ENCODE measurements at regions not wholly inside any gene's neighbourhood (a gene's known extent, or its start where the extent isn't known, plus 50 kb on each side); places are given as distances from the start of the nearest gene placed in this dataset.

GRCh38 chr7:81533426-81533825, 236.4 kb downstream of the HGF start:
- H3K36me3 Mint-ChIP-seq (ENCODE audit: low read depth, unreplicated experiment), result no peaks in the 10 kb centered on the region
- Histone ChIP-seq H3K4me1 (ENCODE audit: insufficient read depth, low read length) (no peaks in the 10 kb centered on the region), H3K36me3 (ENCODE audit: insufficient read depth, low read length) (no peaks in the 10 kb centered on the region), H3K4me3 (ENCODE audit: insufficient read depth, low read depth, low read length) (no peak overlapping the region), H3K27ac (ENCODE audit: low read depth, low read length) (no peak overlapping the region), H3K9ac (ENCODE audit: low read length) (no peak overlapping the region), H3K4me2 (ENCODE audit: low read length) (no peak overlapping the region), H3K79me2 (ENCODE audit: insufficient read depth, low read length) (no peaks in the 10 kb centered on the region), H2AFZ (ENCODE audit: low read depth, low read length) (no peak overlapping the region), H3K27me3 (ENCODE audit: insufficient read depth, low read length) (no peaks in the 10 kb centered on the region), H3K9me3 (ENCODE audit: insufficient read depth, low read depth, low read length) (no peaks in the 10 kb centered on the region), H4K20me1 (ENCODE audit: insufficient read depth, low read length) (no peaks in the 10 kb centered on the region)
- FAIRE-seq, result no peak
- H3K27me3 Mint-ChIP-seq (ENCODE audit: low read depth, unreplicated experiment), result no peaks in the 10 kb centered on the region
- no peak overlapping the region for H3K4me3 Mint-ChIP-seq (ENCODE audit: unreplicated experiment)
- TF ChIP-seq, protein P1, sequence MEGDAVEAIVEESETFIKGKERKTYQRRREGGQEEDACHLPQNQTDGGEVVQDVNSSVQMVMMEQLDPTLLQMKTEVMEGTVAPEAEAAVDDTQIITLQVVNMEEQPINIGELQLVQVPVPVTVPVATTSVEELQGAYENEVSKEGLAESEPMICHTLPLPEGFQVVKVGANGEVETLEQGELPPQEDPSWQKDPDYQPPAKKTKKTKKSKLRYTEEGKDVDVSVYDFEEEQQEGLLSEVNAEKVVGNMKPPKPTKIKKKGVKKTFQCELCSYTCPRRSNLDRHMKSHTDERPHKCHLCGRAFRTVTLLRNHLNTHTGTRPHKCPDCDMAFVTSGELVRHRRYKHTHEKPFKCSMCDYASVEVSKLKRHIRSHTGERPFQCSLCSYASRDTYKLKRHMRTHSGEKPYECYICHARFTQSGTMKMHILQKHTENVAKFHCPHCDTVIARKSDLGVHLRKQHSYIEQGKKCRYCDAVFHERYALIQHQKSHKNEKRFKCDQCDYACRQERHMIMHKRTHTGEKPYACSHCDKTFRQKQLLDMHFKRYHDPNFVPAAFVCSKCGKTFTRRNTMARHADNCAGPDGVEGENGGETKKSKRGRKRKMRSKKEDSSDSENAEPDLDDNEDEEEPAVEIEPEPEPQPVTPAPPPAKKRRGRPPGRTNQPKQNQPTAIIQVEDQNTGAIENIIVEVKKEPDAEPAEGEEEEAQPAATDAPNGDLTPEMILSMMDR (IDR thresholded peaks at IDR 0.05; ENCODE audit: insufficient read depth, low read depth, low read length), result no peak
- no peak for TF ChIP-seq EZH2 (IDR thresholded peaks at IDR 0.05; ENCODE audit: insufficient read depth, low read length)
- peaks cover 2% of the 10 kb centered on the region for H3K4me1 Mint-ChIP-seq (ENCODE audit: low read depth, unreplicated experiment)
- DNase-seq (ENCODE audit: low read depth), result no peak
- H3K9me3 Mint-ChIP-seq (ENCODE audit: unreplicated experiment), result peaks cover 6% of the 10 kb centered on the region
- no peak overlapping the region for H3K27ac Mint-ChIP-seq (ENCODE audit: unreplicated experiment)

DNA sequence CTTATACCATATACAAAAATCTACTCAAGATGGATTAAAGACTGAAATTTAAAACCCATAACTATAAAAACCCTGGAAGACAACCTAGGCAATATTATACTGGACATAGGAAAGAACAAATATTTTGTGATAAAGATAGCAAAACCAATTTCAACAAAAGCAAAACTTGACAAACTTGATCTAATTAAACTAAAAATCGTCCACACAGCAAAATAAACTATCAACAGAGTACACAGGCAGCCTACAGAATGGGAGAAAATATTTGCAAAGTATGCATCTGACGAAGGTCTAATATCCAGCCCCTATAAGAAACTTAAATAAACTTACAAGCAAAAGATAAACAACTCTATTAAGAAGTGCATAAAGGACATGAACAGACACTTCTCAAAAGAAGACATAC, 240.1 kb downstream of the HGF start:
- no peaks in the 10 kb centered on the region for H3K27me3 Mint-ChIP-seq (ENCODE audit: low read depth, unreplicated experiment)
- DNase-seq (ENCODE audit: low read depth) (no peak), FAIRE-seq (no peak)
- Histone ChIP-seq H3K9me3 (ENCODE audit: insufficient read depth, low read depth, low read length) (no peaks in the 10 kb centered on the region), H3K27me3 (ENCODE audit: insufficient read depth, low read length) (no peaks in the 10 kb centered on the region), H3K4me2 (ENCODE audit: low read length) (no peak overlapping the region), H3K4me3 (ENCODE audit: insufficient read depth, low read depth, low read length) (no peak overlapping the region), H3K9ac (ENCODE audit: low read length) (no peak overlapping the region), H3K79me2 (ENCODE audit: insufficient read depth, low read length) (no peaks in the 10 kb centered on the region), H3K27ac (ENCODE audit: low read depth, low read length) (no peak overlapping the region), H4K20me1 (ENCODE audit: insufficient read depth, low read length) (no peaks in the 10 kb centered on the region), H2AFZ (ENCODE audit: low read depth, low read length) (no peak overlapping the region), H3K36me3 (ENCODE audit: insufficient read depth, low read length) (no peaks in the 10 kb centered on the region), H3K4me1 (ENCODE audit: insufficient read depth, low read length) (no peaks in the 10 kb centered on the region)
- TF ChIP-seq, protein P1 (IDR thresholded peaks at IDR 0.05; ENCODE audit: insufficient read depth, low read depth, low read length), result no peak
- TF ChIP-seq EZH2 (IDR thresholded peaks at IDR 0.05; ENCODE audit: insufficient read depth, low read length), result no peak
- H3K36me3 Mint-ChIP-seq (ENCODE audit: low read depth, unreplicated experiment), result no peaks in the 10 kb centered on the region
- H3K9me3 Mint-ChIP-seq (ENCODE audit: unreplicated experiment), result peaks cover 2% of the 10 kb centered on the region
- H3K4me1 Mint-ChIP-seq (ENCODE audit: low read depth, unreplicated experiment), result peaks cover 4% of the 10 kb centered on the region
- no peak overlapping the region for H3K27ac Mint-ChIP-seq (ENCODE audit: unreplicated experiment)
- no peak overlapping the region for H3K4me3 Mint-ChIP-seq (ENCODE audit: unreplicated experiment)

- H3K36me3 ChIP-seq (ENCODE audit: insufficient read depth, low read length), result no peaks in the 10 kb centered on the region
- H3K9me3 ChIP-seq (ENCODE audit: insufficient read depth, low read depth, low read length), result no peaks in the 10 kb centered on the region
- H3K9ac ChIP-seq (ENCODE audit: low read length), result no peak overlapping the region
- H4K20me1 ChIP-seq (ENCODE audit: insufficient read depth, low read length), result no peaks in the 10 kb centered on the region
- H3K4me2 ChIP-seq (ENCODE audit: low read length), result no peak overlapping the region
- no peaks in the 10 kb centered on the region for H3K79me2 ChIP-seq (ENCODE audit: insufficient read depth, low read length)
- Mint-ChIP-seq H3K9me3 (ENCODE audit: unreplicated experiment) (peaks cover 2% of the 10 kb centered on the region), H3K27me3 (ENCODE audit: low read depth, unreplicated experiment) (no peaks in the 10 kb centered on the region), H3K4me1 (ENCODE audit: low read depth, unreplicated experiment) (peaks cover 4% of the 10 kb centered on the region), H3K36me3 (ENCODE audit: low read depth, unreplicated experiment) (no peaks in the 10 kb centered on the region), H3K4me3 (ENCODE audit: unreplicated experiment) (no peak overlapping the region), H3K27ac (ENCODE audit: unreplicated experiment) (no peak overlapping the region)
- FAIRE-seq, result no peak
- H3K27me3 ChIP-seq (ENCODE audit: insufficient read depth, low read length), result no peaks in the 10 kb centered on the region
- H3K27ac ChIP-seq (ENCODE audit: low read depth, low read length), result no peak overlapping the region
- H2AFZ ChIP-seq (ENCODE audit: low read depth, low read length), result no peak overlapping the region
- H3K4me3 ChIP-seq (ENCODE audit: insufficient read depth, low read depth, low read length), result no peak overlapping the region
- no peak for DNase-seq (ENCODE audit: low read depth)
- TF ChIP-seq EZH2 (IDR thresholded peaks at IDR 0.05; ENCODE audit: insufficient read depth, low read length), result no peak
- TF ChIP-seq, protein P1 (IDR thresholded peaks at IDR 0.05; ENCODE audit: insufficient read depth, low read depth, low read length), result no peak
- H3K4me1 ChIP-seq (ENCODE audit: insufficient read depth, low read length), result no peaks in the 10 kb centered on the region
Observed at GRCh38 chr7:81527651-81528050, 242.2 kb downstream of the HGF start.

Data from astrocyte (in vitro differentiated cells and primary cell).